Testis (tissue), 2 donors: ENCODE measurements at regions not wholly inside any gene's neighbourhood (a gene's known extent, or its start where the extent isn't known, plus 50 kb on each side); places are given as distances from the start of the nearest gene placed in this dataset.

Experiments used
- DNase-seq: peaks from one replicate; pipeline ENCODE4 v3.0.0-alpha.2; 2019
- H3K27ac ChIP-seq, 2 donors: fragments of 200-600 bp; sonication (generic); one replicate each; pipeline ENCODE4 v1.5.1; 2019
- H3K27me3 ChIP-seq: fragments of 200-600 bp; sonication (generic); one replicate; pipeline ENCODE4 v1.5.1; 2019
- H3K36me3 ChIP-seq: fragments of 200-600 bp; sonication (generic); one replicate; pipeline ENCODE4 v1.5.1; 2017; ENCODE audit warnings: low read depth; ENCODE audit errors: missing control alignments
- H3K4me1 ChIP-seq: fragments of 200-600 bp; sonication (generic); one replicate; pipeline ENCODE4 v1.5.1; 2019
- H3K4me3 ChIP-seq, 2 donors: fragments of 200-600 bp; sonication (generic); one replicate each; pipeline ENCODE4 v1.5.1; 2017 to 2019
- H3K9me3 ChIP-seq: fragments of 200-600 bp; sonication (generic); one replicate; pipeline ENCODE4 v1.5.1; 2017
- CTCF ChIP-seq, 3 experiments: fragments of 450-650 bp in 2 of 3; fragments of 200-600 bp in 1 of 3; sonication (generic) in 1 of 3; IDR thresholded peaks; one replicate each; pipeline ENCODE4 v1.5.1; 2016 to 2019; ENCODE audit warnings: antibody characterized with exemption in 3 of 3, mild to moderate bottlenecking in 2 of 3, moderate library complexity in 1 of 3
- POLR2A ChIP-seq: fragments of 450-650 bp; IDR thresholded peaks from one replicate; pipeline ENCODE4 v1.6.1; 2017; ENCODE audit warnings: antibody characterized with exemption, mild to moderate bottlenecking, moderate library complexity
- WGBS, 2 donors: methylation state at CpG; one replicate each; pipeline ENCODE4 v1.1.5; 2018; 5-methylcytosine and 5-hydroxymethylcytosine counted together
- intact Hi-C: fragments of 100-400 bp; cut with DNase I; formaldehyde crosslinking; loops from one replicate; pipeline ENCODE4 v1.15.1; 2023; ENCODE audit warnings: low total_unique reads

GRCh38 chr6:4351520-4352321, 216.3 kb upstream of the ECI2 start:
- Histone ChIP-seq H3K4me1 (peaks cover 3% of the 10 kb centered on the region), H3K27ac (peak overlapping the region in 1 of 2 donors; percentile 46), H3K27me3 (no peaks in the 10 kb centered on the region), H3K36me3 (no peaks in the 10 kb centered on the region), H3K9me3 (no peaks in the 10 kb centered on the region), H3K4me3 (no peak overlapping the region)
- no peak for DNase-seq
- 55 to 56% methylated on average over 21 of the region's 21 CpGs for WGBS, 2 donors
- TF ChIP-seq CTCF (IDR thresholded peaks at IDR 0.05) (no peak), POLR2A (no peak)
- intact Hi-C loops, result no loop called here

GRCh38 chr6:4350567-4351519, 215.5 kb upstream of the ECI2 start:
- Histone ChIP-seq H3K9me3 (no peaks in the 10 kb centered on the region), H3K4me3 (no peak overlapping the region), H3K27me3 (no peaks in the 10 kb centered on the region), H3K27ac (peak overlapping the region in 1 of 2 donors; percentile 46), H3K4me1 (peaks cover 3% of the 10 kb centered on the region), H3K36me3 (no peaks in the 10 kb centered on the region)
- 62 to 66% methylated on average over 9 of the region's 9 CpGs for WGBS, 2 donors
- intact Hi-C loops, result no loop called here
- no peak for DNase-seq
- TF ChIP-seq CTCF (IDR thresholded peaks at IDR 0.05) (no peak), POLR2A (no peak)

GRCh38 chr6:4349931-4350330, 214.6 kb upstream of the ECI2 start:
- H3K27me3 ChIP-seq, result no peaks in the 10 kb centered on the region
- TF ChIP-seq CTCF (IDR thresholded peaks at IDR 0.05) (no peak), POLR2A (no peak)
- 88 to 94% methylated on average over 5 to 6 of the region's 6 CpGs for WGBS, 2 donors
- no peaks in the 10 kb centered on the region for H3K9me3 ChIP-seq
- H3K4me3 ChIP-seq, result no peak overlapping the region
- no peaks in the 10 kb centered on the region for H3K4me1 ChIP-seq
- no peaks in the 10 kb centered on the region for H3K36me3 ChIP-seq
- no peak for DNase-seq
- intact Hi-C loops, result no loop called here
- H3K27ac ChIP-seq, result no peak overlapping the region

GRCh38 chr6:4349323-4349722, 213.9 kb upstream of the ECI2 start:
- no peak overlapping the region for H3K27ac ChIP-seq
- intact Hi-C loops, result no loop called here
- no peaks in the 10 kb centered on the region for H3K9me3 ChIP-seq
- 83 to 85% methylated on average over 11 of the region's 11 CpGs for WGBS, 2 donors
- no peaks in the 10 kb centered on the region for H3K36me3 ChIP-seq
- no peaks in the 10 kb centered on the region for H3K4me1 ChIP-seq
- H3K27me3 ChIP-seq, result no peaks in the 10 kb centered on the region
- no peak overlapping the region for H3K4me3 ChIP-seq
- TF ChIP-seq POLR2A (no peak), CTCF (IDR thresholded peaks at IDR 0.05) (no peak)
- no peak for DNase-seq
